Ishikawa (cell line): ENCODE measurements at regions not wholly inside any gene's neighbourhood (a gene's known extent, or its start where the extent isn't known, plus 50 kb on each side); places are given as distances from the start of the nearest gene placed in this dataset.

Experiments used
- CEBPB ChIP-seq: IDR thresholded peaks from 2 replicates; pipeline ENCODE4 v1.6.1; 2012
- CREB1 ChIP-seq: IDR thresholded peaks from 2 replicates; pipeline ENCODE4 v1.6.1; 2012; ENCODE audit warnings: low read depth
- EGR1 ChIP-seq: IDR thresholded peaks from 2 replicates; pipeline ENCODE4 v1.6.1; 2012
- EP300 ChIP-seq: IDR thresholded peaks from 2 replicates; pipeline ENCODE4 v1.6.1; 2012; ENCODE audit warnings: borderline replicate concordance
- FOXM1 ChIP-seq: IDR thresholded peaks from 2 replicates; pipeline ENCODE4 v1.6.1; 2012; ENCODE audit warnings: low read depth, borderline replicate concordance
- NFIC ChIP-seq: IDR thresholded peaks from 2 replicates; pipeline ENCODE4 v1.6.1; 2012
- RAD21 ChIP-seq: IDR thresholded peaks from 2 replicates; pipeline ENCODE4 v1.6.1; 2012; ENCODE audit warnings: low read depth
- REST ChIP-seq: IDR thresholded peaks from 2 replicates; pipeline ENCODE4 v1.6.1; 2012; ENCODE audit warnings: low read depth, mild to moderate bottlenecking
- TAF1 ChIP-seq: IDR thresholded peaks from 2 replicates; pipeline ENCODE4 v1.6.1; 2012; ENCODE audit warnings: low read depth, mild to moderate bottlenecking
- TCF12 ChIP-seq: IDR thresholded peaks from 2 replicates; pipeline ENCODE4 v1.6.1; 2012; ENCODE audit warnings: low read depth
- TEAD4 ChIP-seq: IDR thresholded peaks from 2 replicates; pipeline ENCODE4 v1.6.1; 2012
- YY1 ChIP-seq: IDR thresholded peaks from 2 replicates; pipeline ENCODE4 v1.6.1; 2012; ENCODE audit warnings: low read depth
- ZBTB7A ChIP-seq: IDR thresholded peaks from 2 replicates; pipeline ENCODE4 v1.6.1; 2012; ENCODE audit warnings: low read depth
- TF ChIP-seq, protein P1 (sequence below): IDR thresholded peaks from 2 replicates; pipeline ENCODE4 v1.6.1; 2012
- TF ChIP-seq, protein P2 (sequence below): IDR thresholded peaks from 2 replicates; pipeline ENCODE4 v1.6.1; 2012

- no peak for TF ChIP-seq YY1
- no peak for TF ChIP-seq CEBPB
- no peak for TF ChIP-seq TCF12
- no peak for TF ChIP-seq TAF1
- no peak for TF ChIP-seq FOXM1
- TF ChIP-seq REST = no peak
- TF ChIP-seq, protein P1, sequence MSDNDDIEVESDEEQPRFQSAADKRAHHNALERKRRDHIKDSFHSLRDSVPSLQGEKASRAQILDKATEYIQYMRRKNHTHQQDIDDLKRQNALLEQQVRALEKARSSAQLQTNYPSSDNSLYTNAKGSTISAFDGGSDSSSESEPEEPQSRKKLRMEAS = no peak
- TF ChIP-seq EGR1 = no peak
- TF ChIP-seq, protein P2, sequence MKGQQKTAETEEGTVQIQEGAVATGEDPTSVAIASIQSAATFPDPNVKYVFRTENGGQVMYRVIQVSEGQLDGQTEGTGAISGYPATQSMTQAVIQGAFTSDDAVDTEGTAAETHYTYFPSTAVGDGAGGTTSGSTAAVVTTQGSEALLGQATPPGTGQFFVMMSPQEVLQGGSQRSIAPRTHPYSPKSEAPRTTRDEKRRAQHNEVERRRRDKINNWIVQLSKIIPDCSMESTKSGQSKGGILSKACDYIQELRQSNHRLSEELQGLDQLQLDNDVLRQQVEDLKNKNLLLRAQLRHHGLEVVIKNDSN = no peak
- TF ChIP-seq ZBTB7A = no peak
- TF ChIP-seq NFIC = no peak
- TF ChIP-seq EP300 = no peak
- TF ChIP-seq CREB1 = no peak
- no peak for TF ChIP-seq RAD21
- no peak for TF ChIP-seq TEAD4
Observed at GRCh38 chr14:76708028-76708427, 53.2 kb upstream of the VASH1 start.

DNA sequence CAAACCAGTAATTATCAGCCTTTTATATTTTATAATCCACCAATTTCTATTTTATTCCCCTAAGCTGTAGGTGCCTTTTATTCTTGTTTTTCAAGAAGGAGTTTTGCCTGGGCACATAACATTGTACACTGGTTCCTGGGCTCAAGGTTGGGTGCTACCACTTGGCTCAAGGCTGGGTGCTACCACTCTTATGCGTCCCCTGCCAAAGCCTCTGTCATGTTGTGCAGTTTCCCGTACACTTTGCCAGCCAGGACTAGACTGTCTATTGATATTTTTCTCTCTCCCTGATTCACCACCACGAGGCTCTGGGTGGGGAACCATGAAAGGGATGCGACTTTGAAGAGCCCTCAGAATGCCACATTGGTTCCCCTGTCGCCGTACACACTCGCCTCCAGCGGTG, 52.5 kb upstream of the VASH1 start:
- TF ChIP-seq NFIC (no peak), ZBTB7A (no peak), FOXM1 (no peak), CEBPB (no peak), TCF12 (no peak), YY1 (no peak), TAF1 (no peak), CREB1 (no peak), RAD21 (no peak), REST (no peak)
- TF ChIP-seq, protein P1 = no peak
- TF ChIP-seq, protein P2 = no peak

- TF ChIP-seq TEAD4 = no peak
- no peak for TF ChIP-seq CEBPB
- TF ChIP-seq RAD21 = peak; percentile 69
Observed at GRCh38 chr14:76710056-76711010, 50.9 kb upstream of the VASH1 start.
